NT2/D1 (cell line): ENCODE measurements at regions not wholly inside any gene's neighbourhood (a gene's known extent, or its start where the extent isn't known, plus 50 kb on each side); places are given as distances from the start of the nearest gene placed in this dataset.
"Not testable (repeated sequence)": the region's sequence is repeated elsewhere in the genome, so short reads cannot be mapped to it uniquely, and the experiment has no call there.

Source experiments
- DNase-seq: peaks from one replicate; pipeline ENCODE4 v3.0.0-alpha.2; 2011; ENCODE audit warnings: low read depth, low spot score
- H3K27me3 ChIP-seq: 2 replicates; pipeline ENCODE4 v1.6.0; 2011; ENCODE audit warnings: mild to moderate bottlenecking; ENCODE audit not compliant: insufficient read length, insufficient read depth
- H3K36me3 ChIP-seq: 2 replicates; pipeline ENCODE4 v1.6.1; 2011; ENCODE audit warnings: mild to moderate bottlenecking, low read length, mixed read lengths; ENCODE audit not compliant: insufficient read depth, insufficient read length
- H3K4me1 ChIP-seq: 2 replicates; pipeline ENCODE4 v1.5.1; 2011; ENCODE audit not compliant: insufficient read depth, insufficient read length
- H3K4me3 ChIP-seq: 2 replicates; pipeline ENCODE4 v1.5.1; 2011; ENCODE audit warnings: low read depth; ENCODE audit not compliant: insufficient read length
- H3K9ac ChIP-seq: 2 replicates; pipeline ENCODE4 v1.6.0; 2011; ENCODE audit warnings: low read depth; ENCODE audit not compliant: insufficient read length
- H3K9me3 ChIP-seq: 2 replicates; pipeline ENCODE4 v1.5.1; 2011; ENCODE audit warnings: mild to moderate bottlenecking, low read length; ENCODE audit not compliant: insufficient read depth
- SUZ12 ChIP-seq: IDR thresholded peaks from 2 replicates; pipeline ENCODE4 v1.6.1; 2011; ENCODE audit not compliant: insufficient read length, insufficient read depth; ENCODE audit errors: extremely low read depth
- YY1 ChIP-seq: IDR thresholded peaks from 2 replicates; pipeline ENCODE4 v1.6.1; 2011; ENCODE audit not compliant: insufficient read length, insufficient read depth
- ZNF274 ChIP-seq: IDR thresholded peaks from 2 replicates; pipeline ENCODE4 v1.6.1; 2011; ENCODE audit warnings: mild to moderate bottlenecking, low read depth, low read length

GRCh38 chr17:30605523-30605922 lies 128.3 kb downstream of the GOSR1 start:
- no peaks in the 10 kb centered on the region for H3K9me3 ChIP-seq
- H3K9ac ChIP-seq: no peak overlapping the region
- H3K4me3 ChIP-seq: no peak overlapping the region
- no peaks in the 10 kb centered on the region for H3K36me3 ChIP-seq
- H3K27me3 ChIP-seq: no peaks in the 10 kb centered on the region
- TF ChIP-seq ZNF274 (no peak), YY1 (no peak), SUZ12 (no peak)
- H3K4me1 ChIP-seq: no peaks in the 10 kb centered on the region
- DNase-seq: no peak

DNA sequence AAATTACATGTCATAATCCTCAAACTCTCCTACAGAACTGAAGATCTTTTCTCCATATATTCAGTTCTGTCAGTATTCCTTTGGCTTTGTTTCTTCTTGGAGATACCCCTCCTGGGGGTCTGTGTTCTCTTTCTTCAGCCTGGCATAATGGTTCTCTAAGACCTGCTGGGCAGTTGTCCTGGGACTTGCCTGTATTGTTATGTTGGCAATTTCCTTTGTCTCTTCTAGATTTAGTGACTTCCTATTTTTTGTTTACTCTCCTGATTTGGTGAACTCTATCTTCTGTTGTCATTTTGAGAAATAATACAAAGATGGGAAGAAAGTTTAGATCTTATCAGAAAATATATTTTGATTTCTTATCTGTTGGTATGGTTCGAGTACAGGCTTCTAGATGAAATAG lies 127.8 kb downstream of the GOSR1 start:
- Histone ChIP-seq H3K27me3 (no peaks in the 10 kb centered on the region), H3K9me3 (no peaks in the 10 kb centered on the region), H3K9ac (no peak overlapping the region), H3K36me3 (no peaks in the 10 kb centered on the region), H3K4me3 (no peak overlapping the region), H3K4me1 (no peaks in the 10 kb centered on the region)
- DNase-seq: no peak
- TF ChIP-seq ZNF274 (no peak), YY1 (no peak), SUZ12 (no peak)

DNA sequence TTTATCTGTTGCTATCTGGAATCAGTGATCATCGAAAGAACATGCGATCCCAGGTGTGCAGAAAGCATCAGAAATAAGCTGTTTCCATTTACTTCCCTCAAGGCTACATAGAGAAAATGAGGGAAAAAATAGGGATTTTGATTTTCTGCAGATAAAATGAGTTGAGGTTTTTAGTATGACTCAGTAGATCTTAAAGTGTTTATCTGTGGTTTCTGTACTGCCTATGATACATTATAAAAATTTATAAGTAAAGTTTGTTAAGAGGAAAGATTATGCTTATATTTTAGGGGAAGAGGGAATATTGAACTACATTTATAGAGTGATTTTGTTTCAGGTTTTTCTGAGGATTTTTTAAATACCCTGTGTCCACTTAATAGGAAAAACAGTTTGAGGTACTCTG lies 125.2 kb downstream of the GOSR1 start:
- DNase-seq, H3K36me3 ChIP-seq, H3K4me1 ChIP-seq, H3K9me3 ChIP-seq, H3K4me3 ChIP-seq, H3K27me3 ChIP-seq, H3K9ac ChIP-seq: not testable (repeated sequence)

DNA sequence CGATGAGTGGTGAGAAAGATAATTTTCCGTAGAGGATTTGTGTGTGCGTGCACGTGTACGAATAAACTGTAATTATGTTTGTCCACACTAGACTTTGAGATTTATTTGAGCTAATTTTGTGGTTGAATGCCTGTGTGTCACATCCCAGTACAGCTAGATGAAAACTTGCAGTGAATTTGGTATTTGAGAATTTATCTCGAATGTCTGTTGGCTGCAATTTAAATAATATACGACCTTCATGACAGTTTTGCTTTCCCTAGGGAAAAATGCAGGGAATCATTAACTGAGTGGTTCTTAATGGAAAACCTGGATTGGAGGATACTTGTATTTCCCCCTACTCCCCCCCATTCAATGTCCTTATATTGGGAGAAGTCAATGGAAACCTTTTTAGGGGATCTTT lies 124.8 kb downstream of the GOSR1 start:
- H3K9me3 ChIP-seq, H3K4me3 ChIP-seq, H3K4me1 ChIP-seq, DNase-seq, H3K27me3 ChIP-seq, H3K36me3 ChIP-seq: not testable (repeated sequence)
- peak overlapping the region; percentile 2 for H3K9ac ChIP-seq

GRCh38 chr17:30600830-30601494 lies 123.8 kb downstream of the GOSR1 start:
- H3K36me3 ChIP-seq: no peaks in the 10 kb centered on the region
- no peak for DNase-seq
- peak overlapping the region; percentile 82 for H3K9ac ChIP-seq
- no peaks in the 10 kb centered on the region for H3K4me1 ChIP-seq
- H3K4me3 ChIP-seq: peak overlapping the region; percentile 71
- no peaks in the 10 kb centered on the region for H3K9me3 ChIP-seq
- H3K27me3 ChIP-seq: no peaks in the 10 kb centered on the region
- no peak for TF ChIP-seq SUZ12
- no peak for TF ChIP-seq ZNF274
- no peak for TF ChIP-seq YY1

DNA sequence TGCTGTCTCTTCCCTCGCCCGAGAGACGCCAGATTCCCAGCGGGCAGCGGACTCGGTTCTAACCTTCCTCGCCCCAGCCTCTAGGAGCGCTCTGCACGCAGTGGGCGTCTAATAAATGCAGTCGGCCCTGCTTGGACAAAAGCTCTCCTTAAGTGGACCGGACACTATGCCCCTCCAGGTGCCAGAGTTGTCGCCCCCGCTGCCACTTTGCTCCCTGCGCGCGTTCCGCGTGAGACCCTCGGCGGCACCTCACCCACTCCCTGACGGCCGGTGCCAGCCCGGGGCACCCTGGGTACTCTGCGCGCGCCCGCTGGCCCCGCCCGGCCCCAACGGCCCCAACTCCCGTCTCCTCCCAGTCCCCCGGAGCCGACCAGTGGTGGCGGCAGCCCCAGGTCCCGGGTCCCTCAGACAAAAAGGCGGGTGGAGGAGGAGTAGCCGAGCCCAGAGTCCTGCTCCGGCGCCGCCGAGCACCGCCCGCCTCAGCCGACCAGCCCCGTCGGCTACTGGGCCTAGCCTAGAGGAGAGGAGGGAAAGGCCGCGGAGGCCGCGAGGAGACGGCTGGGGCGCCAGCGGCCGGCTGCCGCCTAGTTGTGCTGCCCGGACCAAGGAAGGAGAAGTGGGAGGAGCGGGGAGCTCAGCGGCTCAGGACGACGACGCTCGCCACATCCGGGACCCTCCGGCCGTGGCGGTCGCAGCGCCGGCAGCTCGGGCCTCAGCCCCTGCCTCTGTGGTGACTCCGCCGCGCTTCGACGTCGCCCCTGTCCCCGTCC lies 123.0 kb downstream of the GOSR1 start:
- Histone ChIP-seq H3K4me3 (peak overlapping the region; percentile 71), H3K9ac (peak overlapping the region; percentile 81), H3K9me3 (no peaks in the 10 kb centered on the region), H3K4me1 (no peaks in the 10 kb centered on the region), H3K27me3 (no peaks in the 10 kb centered on the region), H3K36me3 (no peaks in the 10 kb centered on the region)
- TF ChIP-seq ZNF274: no peak
- TF ChIP-seq SUZ12: no peak
- no peak for TF ChIP-seq YY1
- peak; percentile 63 for DNase-seq

DNA sequence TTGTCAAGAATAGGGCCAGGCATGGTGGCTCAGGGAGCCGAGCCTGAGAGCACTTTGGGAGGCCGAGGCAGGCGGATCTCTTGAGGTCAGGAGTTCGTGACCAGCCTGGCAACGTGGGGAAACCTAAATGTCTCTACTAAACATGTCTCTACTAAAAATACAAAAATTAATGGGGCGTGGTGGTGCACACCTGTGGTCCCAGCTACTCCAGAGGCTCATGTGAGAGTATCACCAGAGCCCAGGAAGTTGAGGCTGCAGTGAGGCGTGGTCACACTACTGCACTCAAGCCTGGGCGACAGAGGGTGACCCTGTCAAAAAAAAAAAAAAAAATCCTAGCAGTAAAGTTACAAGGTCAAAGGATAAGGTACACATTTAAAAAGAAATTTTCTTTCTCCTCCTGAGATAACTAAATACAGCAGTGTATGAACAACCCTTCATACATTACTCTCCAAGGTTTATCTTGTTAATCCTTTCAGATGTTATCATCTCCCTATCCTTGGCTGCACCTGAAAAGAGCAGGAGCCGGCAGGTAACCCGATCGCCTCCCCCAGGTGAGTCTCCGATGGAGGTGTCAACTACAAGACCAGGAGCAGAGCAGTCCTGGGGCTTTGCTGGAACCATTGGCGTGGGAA lies 122.3 kb downstream of the GOSR1 start:
- Histone ChIP-seq H3K9me3 (no peaks in the 10 kb centered on the region), H3K4me1 (no peaks in the 10 kb centered on the region), H3K27me3 (no peaks in the 10 kb centered on the region), H3K9ac (peak overlapping the region; percentile 81), H3K36me3 (no peaks in the 10 kb centered on the region), H3K4me3 (peak overlapping the region; percentile 71)
- no peak for DNase-seq
- TF ChIP-seq SUZ12 (no peak), YY1 (no peak), ZNF274 (no peak)

DNA sequence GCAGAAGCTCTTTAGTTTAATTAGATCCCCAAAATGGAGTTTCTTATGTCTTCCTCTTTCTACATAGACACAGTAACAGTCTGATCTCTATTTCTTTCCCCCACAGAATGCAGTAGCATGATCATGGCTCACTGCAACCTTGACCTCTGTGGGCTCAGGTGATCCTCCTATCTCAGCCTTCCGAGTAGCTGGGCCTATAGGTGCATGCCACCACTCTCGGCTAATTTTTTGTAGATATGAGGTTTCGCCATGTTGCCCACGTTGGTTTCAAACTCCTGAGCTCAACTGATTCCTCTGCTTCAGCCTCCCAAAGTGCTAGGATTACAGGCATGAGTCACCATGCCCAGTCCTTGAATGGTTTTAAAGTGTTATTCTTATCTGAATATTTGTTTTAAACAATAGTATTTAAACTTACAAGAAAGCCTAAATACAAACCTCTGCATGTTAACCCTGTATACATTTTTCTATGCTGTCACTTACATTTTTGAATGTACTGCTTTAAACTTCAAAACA lies 120.6 kb downstream of the GOSR1 start:
- TF ChIP-seq YY1: no peak
- Histone ChIP-seq H3K4me3 (no peak overlapping the region), H3K36me3 (no peaks in the 10 kb centered on the region), H3K27me3 (no peaks in the 10 kb centered on the region), H3K9me3 (no peaks in the 10 kb centered on the region), H3K4me1 (no peaks in the 10 kb centered on the region), H3K9ac (no peak overlapping the region)
- DNase-seq: no peak

GRCh38 chr17:30596948-30597775 lies 120.0 kb downstream of the GOSR1 start:
- not testable (repeated sequence) for H3K9ac ChIP-seq, H3K36me3 ChIP-seq, H3K4me1 ChIP-seq, H3K27me3 ChIP-seq, H3K4me3 ChIP-seq, H3K9me3 ChIP-seq, DNase-seq

- H3K27me3 ChIP-seq, H3K36me3 ChIP-seq, H3K9ac ChIP-seq, H3K4me1 ChIP-seq, H3K4me3 ChIP-seq, DNase-seq, H3K9me3 ChIP-seq: not testable (repeated sequence)
Measured at GRCh38 chr17:30594953-30595371, 117.8 kb downstream of the GOSR1 start.
